GM12878 (cell line): ENCODE measurements at regions not wholly inside any gene's neighbourhood (a gene's known extent, or its start where the extent isn't known, plus 50 kb on each side); places are given as distances from the start of the nearest gene placed in this dataset.

Experiments used
- CHD1 ChIP-seq: IDR thresholded peaks from 2 replicates; pipeline ENCODE4 v1.6.1; 2012; ENCODE audit warnings: low read depth, low read length, improper control_type of control experiment
- EP300 ChIP-seq, 2 experiments: fragments of 150-350 bp in 1 of 2; IDR thresholded peaks; 2 replicates each; pipeline ENCODE4 v1.6.1; 2011 to 2012; ENCODE audit warnings: low read depth in 2 of 2, low read length in 2 of 2, borderline replicate concordance in 1 of 2, improper control_type of control experiment in 1 of 2, inconsistent platforms in 1 of 2; ENCODE audit not compliant: control insufficient read depth in 1 of 2
- MTA2 ChIP-seq: fragments of 450-650 bp; IDR thresholded peaks from 2 replicates; pipeline ENCODE4 v1.6.1; 2016; ENCODE audit warnings: low read depth, mild to moderate bottlenecking, moderate library complexity
- NFYB ChIP-seq: IDR thresholded peaks from 2 replicates; pipeline ENCODE4 v1.6.1; 2011; ENCODE audit warnings: low read depth, mild to moderate bottlenecking, low read length, improper control_type of control experiment, moderate library complexity; ENCODE audit not compliant: insufficient read depth
- POLR2A ChIP-seq: IDR thresholded peaks from 2 replicates; pipeline ENCODE4 v1.6.1; 2011; ENCODE audit warnings: low read depth, mild to moderate bottlenecking, low read length
- TCF7 ChIP-seq: IDR thresholded peaks from 2 replicates; pipeline ENCODE4 v1.6.1; 2014; ENCODE audit warnings: antibody characterized with exemption, borderline replicate concordance
- YY1 ChIP-seq: IDR thresholded peaks from 2 replicates; pipeline ENCODE4 v1.6.1; 2011; ENCODE audit warnings: low read depth, mild to moderate bottlenecking, low read length
- ZNF24 ChIP-seq: fragments of 450-650 bp; IDR thresholded peaks from 2 replicates; pipeline ENCODE4 v1.6.1; 2017; ENCODE audit warnings: antibody characterized with exemption, mild to moderate bottlenecking

DNA sequence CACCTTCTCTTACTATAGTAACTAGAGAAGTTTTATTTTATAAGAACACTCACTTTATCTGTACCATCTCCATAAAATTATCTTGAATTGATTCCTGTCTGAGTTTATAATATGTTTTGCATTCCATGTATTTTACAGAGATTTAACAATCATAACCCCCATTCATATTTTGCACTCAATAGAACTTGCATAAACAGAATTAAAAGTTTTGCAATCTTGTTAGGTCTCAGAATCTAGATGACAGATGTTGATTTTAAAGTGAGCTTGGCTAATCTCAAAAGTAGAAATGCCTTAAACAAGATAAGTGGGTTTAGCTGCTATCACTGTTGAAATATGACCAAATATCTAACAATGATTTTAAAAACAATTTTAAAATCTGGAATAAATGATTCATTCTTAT lies 107.9 kb upstream of the EPHA6 start:
- TF ChIP-seq NFYB, result no peak
- TF ChIP-seq TCF7, result no peak
- TF ChIP-seq ZNF24, result no peak
- no peak for TF ChIP-seq YY1
- TF ChIP-seq POLR2A, result no peak
- TF ChIP-seq EP300 (IDR thresholded peaks at IDR 0.05; ENCODE audit: borderline replicate concordance in 1 of 2, control insufficient read depth in 1 of 2, low read depth in 2 of 2, low read length in 2 of 2), result no peak
- no peak for TF ChIP-seq MTA2
- no peak for TF ChIP-seq CHD1
